GM21528 (cell line): ENCODE measurements at regions not wholly inside any gene's neighbourhood (a gene's known extent, or its start where the extent isn't known, plus 50 kb on each side); places are given as distances from the start of the nearest gene placed in this dataset.

Source experiments
- ATAC-seq: cut with Tn5 transposase; IDR thresholded peaks from one replicate; pipeline ENCODE4 v1.9.1; 2021; ENCODE audit warnings: mild to moderate bottlenecking, moderate library complexity; ENCODE audit not compliant: unreplicated experiment, low FRiP score

GRCh38 chr12:126741536-126742240 lies 1525.3 kb upstream of the TMEM132C start:
- ATAC-seq = no peak

GRCh38 chr12:126742241-126742641 lies 1524.7 kb upstream of the TMEM132C start:
- no peak for ATAC-seq

- ATAC-seq = no peak
Observed at GRCh38 chr12:126747530-126748149, 1519.3 kb upstream of the TMEM132C start.

- ATAC-seq = no peak
Observed at GRCh38 chr12:126752021-126752420, 1514.9 kb upstream of the TMEM132C start.

GRCh38 chr12:126757326-126757725 lies 1509.6 kb upstream of the TMEM132C start:
- no peak for ATAC-seq

- no peak for ATAC-seq
Observed at GRCh38 chr12:126760092-126760491, 1506.9 kb upstream of the TMEM132C start.

- no peak for ATAC-seq
Observed at GRCh38 chr12:126761420-126761819, 1505.5 kb upstream of the TMEM132C start.

- ATAC-seq = no peak
Observed at GRCh38 chr12:126762150-126762549, 1504.8 kb upstream of the TMEM132C start.

GRCh38 chr12:126763359-126763758 lies 1503.6 kb upstream of the TMEM132C start:
- ATAC-seq = no peak

GRCh38 chr12:126767334-126767733 lies 1499.6 kb upstream of the TMEM132C start:
- no peak for ATAC-seq

GRCh38 chr12:126768517-126768916 lies 1498.5 kb upstream of the TMEM132C start:
- ATAC-seq = no peak

- ATAC-seq = no peak
Observed at GRCh38 chr12:126770188-126770587, 1496.8 kb upstream of the TMEM132C start.

GRCh38 chr12:126772171-126772864 lies 1494.7 kb upstream of the TMEM132C start:
- ATAC-seq = peak; percentile 75

- no peak for ATAC-seq
Observed at GRCh38 chr12:126773012-126773411, 1494.0 kb upstream of the TMEM132C start.

- no peak for ATAC-seq
Observed at GRCh38 chr12:126773491-126773890, 1493.5 kb upstream of the TMEM132C start.

- ATAC-seq = no peak
Observed at GRCh38 chr12:126776026-126776655, 1490.8 kb upstream of the TMEM132C start.

GRCh38 chr12:126780343-126780742 lies 1486.6 kb upstream of the TMEM132C start:
- no peak for ATAC-seq

GRCh38 chr12:126781593-126781992 lies 1485.4 kb upstream of the TMEM132C start:
- ATAC-seq = no peak

- ATAC-seq = no peak
Observed at GRCh38 chr12:126782083-126782482, 1484.9 kb upstream of the TMEM132C start.

- no peak for ATAC-seq
Observed at GRCh38 chr12:126784328-126784921, 1482.5 kb upstream of the TMEM132C start.

- no peak for ATAC-seq
Observed at GRCh38 chr12:126789963-126790362, 1477.0 kb upstream of the TMEM132C start.
